ENCODE measurements at regions not wholly inside any gene's neighbourhood (a gene's known extent, or its start where the extent isn't known, plus 50 kb on each side); places are given as distances from the start of the nearest gene placed in this dataset.

DNA sequence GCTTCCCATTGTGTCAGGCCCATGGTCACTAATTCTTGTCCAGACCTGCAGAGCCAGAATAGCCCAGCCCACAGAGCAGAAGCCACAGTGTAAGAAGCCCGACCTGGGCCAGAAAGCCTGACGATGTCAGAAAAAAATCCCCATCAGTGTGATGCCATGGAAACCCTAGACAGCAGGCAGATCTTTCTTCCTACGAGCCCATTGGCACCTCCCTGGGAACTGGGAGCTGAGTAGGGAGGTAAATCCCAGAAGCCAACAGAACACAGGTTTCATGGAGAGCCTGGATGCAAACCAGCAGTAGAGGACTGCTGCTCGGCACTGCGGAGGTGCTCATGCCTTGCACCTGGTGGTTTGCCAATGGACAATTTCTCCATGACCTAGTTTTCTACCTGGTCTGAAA, 82.2 kb upstream of the SLC22A16 start:
- H3K27me3 ChIP-seq (ENCODE audit: control insufficient read depth, insufficient read depth, low read length) = no peaks in the 10 kb centered on the region
- no peak overlapping the region for H3K4me3 ChIP-seq (ENCODE audit: low read depth, low read length)
- TF ChIP-seq, protein P1, sequence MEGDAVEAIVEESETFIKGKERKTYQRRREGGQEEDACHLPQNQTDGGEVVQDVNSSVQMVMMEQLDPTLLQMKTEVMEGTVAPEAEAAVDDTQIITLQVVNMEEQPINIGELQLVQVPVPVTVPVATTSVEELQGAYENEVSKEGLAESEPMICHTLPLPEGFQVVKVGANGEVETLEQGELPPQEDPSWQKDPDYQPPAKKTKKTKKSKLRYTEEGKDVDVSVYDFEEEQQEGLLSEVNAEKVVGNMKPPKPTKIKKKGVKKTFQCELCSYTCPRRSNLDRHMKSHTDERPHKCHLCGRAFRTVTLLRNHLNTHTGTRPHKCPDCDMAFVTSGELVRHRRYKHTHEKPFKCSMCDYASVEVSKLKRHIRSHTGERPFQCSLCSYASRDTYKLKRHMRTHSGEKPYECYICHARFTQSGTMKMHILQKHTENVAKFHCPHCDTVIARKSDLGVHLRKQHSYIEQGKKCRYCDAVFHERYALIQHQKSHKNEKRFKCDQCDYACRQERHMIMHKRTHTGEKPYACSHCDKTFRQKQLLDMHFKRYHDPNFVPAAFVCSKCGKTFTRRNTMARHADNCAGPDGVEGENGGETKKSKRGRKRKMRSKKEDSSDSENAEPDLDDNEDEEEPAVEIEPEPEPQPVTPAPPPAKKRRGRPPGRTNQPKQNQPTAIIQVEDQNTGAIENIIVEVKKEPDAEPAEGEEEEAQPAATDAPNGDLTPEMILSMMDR (IDR thresholded peaks at IDR 0.05; ENCODE audit: insufficient read depth, low read depth, low read length) = no peak
- POLR2A ChIA-PET = no interaction called here
- DNase-seq (ENCODE audit: low read depth) = no peak
- H3K36me3 ChIP-seq (ENCODE audit: control insufficient read depth, insufficient read depth, low read length) = no peaks in the 10 kb centered on the region
- CTCF ChIA-PET = interaction anchor here (0.7 to 1.0 kb wide), 2 partner anchors 12 to 15 kb away, joined by 3 read pairs; no protein-coding TSS in a partner anchor

GRCh38 chr6:110557199-110557598, 80.8 kb upstream of the SLC22A16 start:
- H3K36me3 ChIP-seq (ENCODE audit: control insufficient read depth, insufficient read depth, low read length) = no peaks in the 10 kb centered on the region
- TF ChIP-seq, protein P1 (IDR thresholded peaks at IDR 0.05; ENCODE audit: insufficient read depth, low read depth, low read length) = no peak
- CTCF ChIA-PET = interaction anchor here (1.5 kb wide), 1 partner anchor 18 kb away, joined by 3 read pairs; no protein-coding TSS in a partner anchor
- no peak for DNase-seq (ENCODE audit: low read depth)
- POLR2A ChIA-PET = no interaction called here
- H3K27me3 ChIP-seq (ENCODE audit: control insufficient read depth, insufficient read depth, low read length) = no peaks in the 10 kb centered on the region
- H3K4me3 ChIP-seq (ENCODE audit: low read depth, low read length) = no peak overlapping the region

DNA sequence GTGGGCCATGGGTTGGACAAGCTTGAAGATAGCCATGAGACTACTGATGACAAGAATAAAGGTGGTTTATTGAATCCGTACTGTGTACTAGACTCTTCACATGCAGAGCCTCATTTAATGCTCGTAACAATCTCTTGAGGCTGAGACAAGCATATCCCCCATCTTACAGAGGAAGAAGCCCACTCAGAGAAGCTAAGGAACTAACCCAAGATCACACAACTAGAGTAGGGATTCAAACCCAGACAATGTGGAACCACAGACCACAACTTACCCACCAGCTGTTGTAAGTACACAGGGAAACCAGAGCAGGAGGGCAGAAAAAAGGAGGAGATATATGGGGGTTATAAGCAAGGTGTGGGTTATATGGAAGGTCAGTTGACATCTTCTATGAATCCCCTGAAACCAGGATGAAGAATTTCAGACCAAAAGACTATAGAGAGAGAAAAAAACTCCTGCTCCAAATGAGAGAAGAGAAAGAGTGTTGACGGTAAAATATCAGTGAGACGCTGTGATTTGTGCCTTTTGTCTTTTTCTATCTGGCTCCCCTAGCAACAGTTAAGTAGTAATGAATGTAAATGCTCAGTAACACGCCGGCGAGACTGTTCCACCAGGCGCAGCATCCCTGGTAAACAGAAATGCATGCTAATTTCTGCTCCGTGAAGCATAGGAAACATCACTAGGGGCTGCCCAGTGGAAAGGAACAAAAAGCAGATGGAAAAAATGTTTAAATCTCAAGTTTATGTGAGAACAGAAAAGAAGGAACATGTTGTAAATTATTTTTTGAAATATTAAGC, 80.1 kb upstream of the SLC22A16 start:
- POLR2A ChIA-PET = no interaction called here
- no peak overlapping the region for H3K4me3 ChIP-seq (ENCODE audit: low read depth, low read length)

GRCh38 chr6:110554966-110555460, 78.6 kb upstream of the SLC22A16 start:
- DNase-seq (ENCODE audit: low read depth) = no peak
- POLR2A ChIA-PET = no interaction called here
- Histone ChIP-seq H3K36me3 (ENCODE audit: control insufficient read depth, insufficient read depth, low read length) (no peaks in the 10 kb centered on the region), H3K4me3 (ENCODE audit: low read depth, low read length) (no peak overlapping the region), H3K27me3 (ENCODE audit: control insufficient read depth, insufficient read depth, low read length) (no peaks in the 10 kb centered on the region)
- TF ChIP-seq, protein P1 (IDR thresholded peaks at IDR 0.05; ENCODE audit: insufficient read depth, low read depth, low read length) = no peak
- CTCF ChIA-PET = interaction anchor here (1.3 kb wide), 1 partner anchor 13 kb away, joined by 3 read pairs; no protein-coding TSS in a partner anchor

More for the DNA sequence above, 80.1 kb upstream of the SLC22A16 start:
- no peak for DNase-seq (ENCODE audit: low read depth)
- TF ChIP-seq, protein P1 (IDR thresholded peaks at IDR 0.05; ENCODE audit: insufficient read depth, low read depth, low read length) = no peak
- Histone ChIP-seq H3K36me3 (ENCODE audit: control insufficient read depth, insufficient read depth, low read length) (no peaks in the 10 kb centered on the region), H3K27me3 (ENCODE audit: control insufficient read depth, insufficient read depth, low read length) (no peaks in the 10 kb centered on the region)
- CTCF ChIA-PET = interaction anchor here (1.3 to 1.5 kb wide), 2 partner anchors 15 to 19 kb away, joined by 3 read pairs; no protein-coding TSS in a partner anchor

GRCh38 chr6:110554441-110554840, 78.0 kb upstream of the SLC22A16 start:
- ChIA-PET POLR2A (no interaction called here), CTCF (interaction anchor here (1.2 kb wide), 1 partner anchor 27 kb away, joined by 3 read pairs; no protein-coding TSS in a partner anchor)
- no peak for DNase-seq (ENCODE audit: low read depth)
- no peak overlapping the region for H3K4me3 ChIP-seq (ENCODE audit: low read depth, low read length)
- TF ChIP-seq, protein P1 (IDR thresholded peaks at IDR 0.05; ENCODE audit: insufficient read depth, low read depth, low read length) = no peak
- no peaks in the 10 kb centered on the region for H3K36me3 ChIP-seq (ENCODE audit: control insufficient read depth, insufficient read depth, low read length)
- H3K27me3 ChIP-seq (ENCODE audit: control insufficient read depth, insufficient read depth, low read length) = no peaks in the 10 kb centered on the region

Measured in BJ (cell line).